ENCODE measurements at regions not wholly inside any gene's neighbourhood (a gene's known extent, or its start where the extent isn't known, plus 50 kb on each side); places are given as distances from the start of the nearest gene placed in this dataset.

- Histone ChIP-seq H3K4me3 (ENCODE audit: low read length) (no peak overlapping the region), H3K27ac (ENCODE audit: low read length) (no peak overlapping the region), H3K27me3 (ENCODE audit: control insufficient read depth, insufficient read depth, low read length) (no peaks in the 10 kb centered on the region), H3K4me1 (ENCODE audit: control insufficient read depth, insufficient read depth, low read length) (no peaks in the 10 kb centered on the region), H3K36me3 (ENCODE audit: control insufficient read depth, insufficient read depth, low read length) (no peaks in the 10 kb centered on the region), H3K9me3 (ENCODE audit: control insufficient read depth, insufficient read depth, low read length) (no peaks in the 10 kb centered on the region)
- WGBS (ENCODE audit: insufficient coverage), result 89% methylated on average over 1 of the region's 1 CpG
- intact Hi-C loops (cut with micrococcal nuclease), result no loop called here
- DNase-seq (no peak), ATAC-seq (no peak)
- Mint-ChIP-seq H3K9me3 (no peaks in the 10 kb centered on the region), H3K4me1 (no peaks in the 10 kb centered on the region), H3K27me3 (ENCODE audit: low read depth in 2 of 2) (peaks cover 0 to 4% of the 10 kb centered on the region in 2 donors), H3K4me3 (no peak overlapping the region), H3K36me3 (no peaks in the 10 kb centered on the region), H3K27ac (no peak overlapping the region)
- TF ChIP-seq, protein P1, sequence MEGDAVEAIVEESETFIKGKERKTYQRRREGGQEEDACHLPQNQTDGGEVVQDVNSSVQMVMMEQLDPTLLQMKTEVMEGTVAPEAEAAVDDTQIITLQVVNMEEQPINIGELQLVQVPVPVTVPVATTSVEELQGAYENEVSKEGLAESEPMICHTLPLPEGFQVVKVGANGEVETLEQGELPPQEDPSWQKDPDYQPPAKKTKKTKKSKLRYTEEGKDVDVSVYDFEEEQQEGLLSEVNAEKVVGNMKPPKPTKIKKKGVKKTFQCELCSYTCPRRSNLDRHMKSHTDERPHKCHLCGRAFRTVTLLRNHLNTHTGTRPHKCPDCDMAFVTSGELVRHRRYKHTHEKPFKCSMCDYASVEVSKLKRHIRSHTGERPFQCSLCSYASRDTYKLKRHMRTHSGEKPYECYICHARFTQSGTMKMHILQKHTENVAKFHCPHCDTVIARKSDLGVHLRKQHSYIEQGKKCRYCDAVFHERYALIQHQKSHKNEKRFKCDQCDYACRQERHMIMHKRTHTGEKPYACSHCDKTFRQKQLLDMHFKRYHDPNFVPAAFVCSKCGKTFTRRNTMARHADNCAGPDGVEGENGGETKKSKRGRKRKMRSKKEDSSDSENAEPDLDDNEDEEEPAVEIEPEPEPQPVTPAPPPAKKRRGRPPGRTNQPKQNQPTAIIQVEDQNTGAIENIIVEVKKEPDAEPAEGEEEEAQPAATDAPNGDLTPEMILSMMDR (IDR thresholded peaks at IDR 0.05), result no peak
Measured at GRCh38 chr7:156088115-156088514, 275.9 kb upstream of the SHH start.

GRCh38 chr7:156082048-156083040 is 270.1 kb upstream of the SHH start:
- Histone ChIP-seq H3K27me3 (ENCODE audit: control insufficient read depth, insufficient read depth, low read length) (no peaks in the 10 kb centered on the region), H3K27ac (ENCODE audit: low read length) (no peak overlapping the region), H3K36me3 (ENCODE audit: control insufficient read depth, insufficient read depth, low read length) (no peaks in the 10 kb centered on the region), H3K9me3 (ENCODE audit: control insufficient read depth, insufficient read depth, low read length) (no peaks in the 10 kb centered on the region), H3K4me1 (ENCODE audit: control insufficient read depth, insufficient read depth, low read length) (no peaks in the 10 kb centered on the region), H3K4me3 (ENCODE audit: low read length) (no peak overlapping the region)
- Mint-ChIP-seq H3K9me3 (no peaks in the 10 kb centered on the region), H3K4me1 (no peaks in the 10 kb centered on the region), H3K36me3 (no peaks in the 10 kb centered on the region), H3K4me3 (no peak overlapping the region), H3K27ac (no peak overlapping the region), H3K27me3 (ENCODE audit: low read depth in 2 of 2) (no peaks in the 10 kb centered on the region)
- DNase-seq (no peak), ATAC-seq (no peak)
- 78% methylated on average over 19 of the region's 21 CpGs for WGBS (ENCODE audit: insufficient coverage)
- intact Hi-C loops (cut with micrococcal nuclease), result no loop called here
- TF ChIP-seq, protein P1 (IDR thresholded peaks at IDR 0.05), result no peak

GRCh38 chr7:156080596-156080995 is 268.3 kb upstream of the SHH start:
- H3K27ac Mint-ChIP-seq, result no peak overlapping the region
- no peak for DNase-seq
- no peak for ATAC-seq
- no peaks in the 10 kb centered on the region for H3K36me3 Mint-ChIP-seq
- H3K36me3 ChIP-seq (ENCODE audit: control insufficient read depth, insufficient read depth, low read length), result no peaks in the 10 kb centered on the region
- no peaks in the 10 kb centered on the region for H3K27me3 ChIP-seq (ENCODE audit: control insufficient read depth, insufficient read depth, low read length)
- no peak overlapping the region for H3K4me3 Mint-ChIP-seq
- H3K4me3 ChIP-seq (ENCODE audit: low read length), result no peak overlapping the region
- no peaks in the 10 kb centered on the region for H3K4me1 ChIP-seq (ENCODE audit: control insufficient read depth, insufficient read depth, low read length)
- intact Hi-C loops (cut with micrococcal nuclease), result no loop called here
- H3K27ac ChIP-seq (ENCODE audit: low read length), result no peak overlapping the region
- 65% methylated on average over 2 of the region's 3 CpGs for WGBS (ENCODE audit: insufficient coverage)
- no peaks in the 10 kb centered on the region for H3K9me3 ChIP-seq (ENCODE audit: control insufficient read depth, insufficient read depth, low read length)
- no peaks in the 10 kb centered on the region for H3K4me1 Mint-ChIP-seq
- TF ChIP-seq, protein P1 (IDR thresholded peaks at IDR 0.05), result no peak
- H3K27me3 Mint-ChIP-seq (ENCODE audit: low read depth in 2 of 2), result no peaks in the 10 kb centered on the region
- H3K9me3 Mint-ChIP-seq, result no peaks in the 10 kb centered on the region

Measured in natural killer cell (primary cell).